ENCODE measurements at regions not wholly inside any gene's neighbourhood (a gene's known extent, or its start where the extent isn't known, plus 50 kb on each side); places are given as distances from the start of the nearest gene placed in this dataset.

DNA sequence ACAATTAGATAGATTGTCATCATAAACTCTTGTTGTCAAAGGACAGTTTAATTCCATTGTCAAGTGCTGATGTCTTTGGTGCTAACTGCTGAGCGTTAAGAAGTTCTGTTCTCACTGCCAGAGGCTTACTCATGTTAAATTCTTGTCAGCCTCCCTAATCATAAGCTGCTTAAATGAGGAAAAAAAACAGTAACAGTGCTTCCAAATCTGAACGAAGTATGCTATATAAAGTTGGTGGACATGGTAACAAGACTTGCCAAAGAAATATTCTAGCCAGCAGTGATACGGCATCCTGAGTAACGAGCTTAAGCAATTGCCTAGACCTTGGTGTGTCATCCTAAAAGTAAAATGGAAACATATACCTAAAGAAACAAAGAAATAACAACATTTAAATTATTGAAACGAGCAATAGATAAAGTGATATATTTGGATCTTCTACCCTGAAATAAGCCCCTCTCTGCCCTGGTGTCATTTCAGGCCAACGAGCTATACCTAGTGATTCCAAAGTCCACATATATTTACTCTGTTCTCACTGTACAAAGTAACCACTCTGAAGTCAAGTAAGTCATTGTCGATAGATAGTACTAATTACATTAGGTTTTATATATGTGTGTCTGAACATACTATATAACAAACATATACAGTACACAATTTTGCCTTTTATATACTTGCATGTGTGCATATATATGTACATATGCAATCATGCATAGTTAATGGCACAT is 339.7 kb upstream of the HS3ST1 start:
- no peaks in the 10 kb centered on the region for H3K4me1 Mint-ChIP-seq
- no peaks in the 10 kb centered on the region for H3K9me3 Mint-ChIP-seq
- no peak overlapping the region for H3K27ac Mint-ChIP-seq (ENCODE audit: unreplicated experiment)
- H3K4me3 Mint-ChIP-seq: no peak overlapping the region
- no peak for DNase-seq (ENCODE audit: low read depth, low spot score)
- no peaks in the 10 kb centered on the region for H3K27me3 Mint-ChIP-seq (ENCODE audit: low read depth)
- H3K36me3 Mint-ChIP-seq (ENCODE audit: low read depth): no peaks in the 10 kb centered on the region
- TF ChIP-seq, protein P1, sequence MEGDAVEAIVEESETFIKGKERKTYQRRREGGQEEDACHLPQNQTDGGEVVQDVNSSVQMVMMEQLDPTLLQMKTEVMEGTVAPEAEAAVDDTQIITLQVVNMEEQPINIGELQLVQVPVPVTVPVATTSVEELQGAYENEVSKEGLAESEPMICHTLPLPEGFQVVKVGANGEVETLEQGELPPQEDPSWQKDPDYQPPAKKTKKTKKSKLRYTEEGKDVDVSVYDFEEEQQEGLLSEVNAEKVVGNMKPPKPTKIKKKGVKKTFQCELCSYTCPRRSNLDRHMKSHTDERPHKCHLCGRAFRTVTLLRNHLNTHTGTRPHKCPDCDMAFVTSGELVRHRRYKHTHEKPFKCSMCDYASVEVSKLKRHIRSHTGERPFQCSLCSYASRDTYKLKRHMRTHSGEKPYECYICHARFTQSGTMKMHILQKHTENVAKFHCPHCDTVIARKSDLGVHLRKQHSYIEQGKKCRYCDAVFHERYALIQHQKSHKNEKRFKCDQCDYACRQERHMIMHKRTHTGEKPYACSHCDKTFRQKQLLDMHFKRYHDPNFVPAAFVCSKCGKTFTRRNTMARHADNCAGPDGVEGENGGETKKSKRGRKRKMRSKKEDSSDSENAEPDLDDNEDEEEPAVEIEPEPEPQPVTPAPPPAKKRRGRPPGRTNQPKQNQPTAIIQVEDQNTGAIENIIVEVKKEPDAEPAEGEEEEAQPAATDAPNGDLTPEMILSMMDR (conservative IDR thresholded peaks at IDR 0.05): no peak

DNA sequence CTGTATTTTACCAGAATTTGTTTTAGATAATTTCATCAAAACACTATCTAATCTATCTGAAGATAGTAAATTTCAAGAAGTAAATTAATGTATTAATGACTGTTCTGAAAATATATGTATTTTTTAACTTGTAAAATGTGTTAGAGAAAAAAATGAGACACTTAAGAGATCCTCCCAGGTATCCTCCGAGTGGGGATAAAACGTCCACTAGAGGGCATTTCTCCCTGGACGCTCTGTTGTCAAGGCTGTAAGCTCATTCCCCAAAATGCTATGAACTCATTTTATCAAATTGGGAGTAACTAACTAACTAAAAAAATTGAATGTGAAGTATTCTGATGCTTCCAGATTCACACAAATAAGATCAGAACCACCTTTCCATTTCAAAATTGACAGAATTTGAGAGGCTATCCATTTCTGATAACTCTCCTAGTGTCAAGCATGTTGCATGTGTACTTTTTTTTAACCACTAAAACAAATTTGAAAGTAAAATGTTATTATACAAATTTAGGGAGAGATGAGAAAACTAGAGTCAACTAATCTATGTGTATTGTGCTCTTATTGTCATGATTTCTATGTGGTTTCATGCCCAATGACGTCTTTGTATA is 337.3 kb upstream of the HS3ST1 start:
- Mint-ChIP-seq H3K4me1 (no peaks in the 10 kb centered on the region), H3K9me3 (no peaks in the 10 kb centered on the region), H3K27me3 (ENCODE audit: low read depth) (no peaks in the 10 kb centered on the region), H3K36me3 (ENCODE audit: low read depth) (no peaks in the 10 kb centered on the region), H3K4me3 (no peak overlapping the region), H3K27ac (ENCODE audit: unreplicated experiment) (no peak overlapping the region)
- TF ChIP-seq, protein P1 (conservative IDR thresholded peaks at IDR 0.05): peak; percentile 87
- peak; percentile 9 for DNase-seq (ENCODE audit: low read depth, low spot score)

DNA sequence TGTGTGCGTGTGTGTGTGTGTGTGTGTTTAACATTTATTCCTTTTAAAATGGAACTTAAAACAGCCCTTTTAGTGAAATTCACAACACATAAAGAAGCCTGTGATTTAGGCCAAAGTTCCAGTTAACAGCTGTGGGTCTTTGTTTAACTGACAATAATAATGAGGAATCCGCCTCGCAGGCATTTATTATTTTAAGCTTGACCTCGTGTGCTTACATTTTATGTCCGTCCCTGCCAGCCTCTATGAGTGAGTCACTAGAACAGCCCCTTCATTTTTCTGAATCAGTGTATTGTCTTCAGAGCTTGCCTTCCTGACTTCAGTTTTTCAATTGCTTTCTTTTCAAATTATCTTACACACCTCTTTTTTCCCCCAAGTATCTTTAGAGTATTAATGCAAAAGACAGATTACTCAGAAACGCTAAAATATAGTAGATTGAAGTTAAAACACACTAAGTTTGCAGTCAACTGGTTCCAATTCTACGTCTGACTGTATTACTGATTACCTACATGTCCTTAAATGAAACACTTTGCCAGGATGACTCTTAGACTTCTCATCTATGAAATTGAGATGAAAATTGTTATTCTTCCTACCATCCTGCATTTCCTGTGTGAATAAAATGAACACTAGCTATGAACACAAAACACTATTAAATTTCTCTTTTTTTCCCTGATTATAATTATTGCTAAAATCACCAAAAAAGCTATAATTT is 319.6 kb upstream of the HS3ST1 start:
- Mint-ChIP-seq H3K4me1 (peaks cover 37% of the 10 kb centered on the region), H3K4me3 (peak overlapping the region; percentile 47), H3K27ac (ENCODE audit: unreplicated experiment) (peak overlapping the region; percentile 31), H3K9me3 (peaks cover 14% of the 10 kb centered on the region), H3K36me3 (ENCODE audit: low read depth) (peaks cover 9% of the 10 kb centered on the region), H3K27me3 (ENCODE audit: low read depth) (no peaks in the 10 kb centered on the region)
- DNase-seq (ENCODE audit: low read depth, low spot score): no peak
- TF ChIP-seq, protein P1 (conservative IDR thresholded peaks at IDR 0.05): no peak

DNA sequence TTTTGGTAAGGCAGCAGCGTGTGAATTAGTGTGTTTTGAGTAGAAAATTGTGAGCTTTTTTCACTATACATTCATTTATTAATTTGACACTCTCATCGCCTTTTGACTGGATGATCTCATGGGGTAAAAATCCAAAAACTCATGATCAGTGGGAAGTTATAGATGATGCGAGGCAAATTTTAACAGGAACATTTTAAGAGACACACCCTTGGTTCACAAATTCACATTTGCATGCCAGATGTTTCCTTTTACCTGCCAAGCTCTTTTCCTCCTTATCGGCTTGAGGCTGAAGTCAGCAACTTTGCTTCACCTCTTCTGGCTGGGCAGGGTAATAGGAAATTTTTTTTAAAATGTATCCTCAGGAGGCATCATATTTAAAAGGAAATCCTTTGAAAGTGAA is 318.0 kb upstream of the HS3ST1 start:
- no peak overlapping the region for H3K4me3 Mint-ChIP-seq
- no peak overlapping the region for H3K27ac Mint-ChIP-seq (ENCODE audit: unreplicated experiment)
- TF ChIP-seq, protein P1 (conservative IDR thresholded peaks at IDR 0.05): no peak
- H3K27me3 Mint-ChIP-seq (ENCODE audit: low read depth): no peaks in the 10 kb centered on the region
- no peak for DNase-seq (ENCODE audit: low read depth, low spot score)
- H3K4me1 Mint-ChIP-seq: peaks cover 37% of the 10 kb centered on the region
- H3K36me3 Mint-ChIP-seq (ENCODE audit: low read depth): peaks cover 5% of the 10 kb centered on the region
- peaks cover 7% of the 10 kb centered on the region for H3K9me3 Mint-ChIP-seq

DNA sequence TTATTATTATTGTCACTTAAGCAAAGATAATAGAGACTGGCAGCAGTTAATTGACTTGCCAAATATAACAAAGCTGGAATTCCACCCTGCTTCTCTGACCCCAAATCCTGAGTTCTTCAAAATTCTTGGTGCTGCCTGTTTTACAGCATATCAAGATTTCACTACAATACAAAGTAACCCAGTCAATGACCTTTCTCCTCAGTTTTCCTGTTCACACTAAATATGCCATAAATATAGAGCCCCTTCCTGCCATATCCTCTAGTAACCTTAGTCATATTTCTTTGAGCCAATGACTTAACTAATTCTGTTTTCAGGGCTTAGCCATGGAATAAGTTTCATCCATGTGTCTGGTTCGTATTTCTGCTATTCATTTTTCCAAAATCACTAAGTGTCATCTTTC is 315.3 kb upstream of the HS3ST1 start:
- no peak overlapping the region for H3K27ac Mint-ChIP-seq (ENCODE audit: unreplicated experiment)
- H3K4me1 Mint-ChIP-seq: peaks cover 32% of the 10 kb centered on the region
- no peaks in the 10 kb centered on the region for H3K36me3 Mint-ChIP-seq (ENCODE audit: low read depth)
- no peak overlapping the region for H3K4me3 Mint-ChIP-seq
- H3K27me3 Mint-ChIP-seq (ENCODE audit: low read depth): no peaks in the 10 kb centered on the region
- TF ChIP-seq, protein P1 (conservative IDR thresholded peaks at IDR 0.05): no peak
- H3K9me3 Mint-ChIP-seq: peaks cover under 1% of the 10 kb centered on the region
- DNase-seq (ENCODE audit: low read depth, low spot score): no peak

Measured in neural crest cell (in vitro differentiated cells).